ENCODE measurements at regions not wholly inside any gene's neighbourhood (a gene's known extent, or its start where the extent isn't known, plus 50 kb on each side); places are given as distances from the start of the nearest gene placed in this dataset.

GRCh38 chr16:51500306-51500705 lies 349.2 kb upstream of the SALL1 start:
- no peaks in the 10 kb centered on the region for H3K27me3 Mint-ChIP-seq
- ATAC-seq, result no peak
- no peak overlapping the region for H3K4me3 Mint-ChIP-seq
- H3K27ac Mint-ChIP-seq, result no peak overlapping the region
- H3K4me1 Mint-ChIP-seq, result no peaks in the 10 kb centered on the region
- DNase-seq, result no peak
- H3K36me3 Mint-ChIP-seq (ENCODE audit: low read depth), result no peaks in the 10 kb centered on the region
- H3K9me3 Mint-ChIP-seq, result peaks cover 7% of the 10 kb centered on the region

GRCh38 chr16:51497541-51498211 lies 346.6 kb upstream of the SALL1 start:
- ATAC-seq, result no peak
- Mint-ChIP-seq H3K27ac (no peak overlapping the region), H3K9me3 (peaks cover 10% of the 10 kb centered on the region), H3K4me1 (no peaks in the 10 kb centered on the region), H3K4me3 (no peak overlapping the region), H3K36me3 (ENCODE audit: low read depth) (no peaks in the 10 kb centered on the region), H3K27me3 (no peaks in the 10 kb centered on the region)
- no peak for DNase-seq

- Mint-ChIP-seq H3K4me1 (no peaks in the 10 kb centered on the region), H3K4me3 (no peak overlapping the region), H3K36me3 (ENCODE audit: low read depth) (no peaks in the 10 kb centered on the region), H3K9me3 (peaks cover 12% of the 10 kb centered on the region), H3K27me3 (no peaks in the 10 kb centered on the region), H3K27ac (no peak overlapping the region)
- DNase-seq, result no peak
- no peak for ATAC-seq
These were observed 339.8 kb upstream of the SALL1 start for GRCh38 chr16:51490866-51491265.

GRCh38 chr16:51487880-51488279 lies 336.8 kb upstream of the SALL1 start:
- ATAC-seq, result no peak

GRCh38 chr16:51474414-51475091 lies 323.5 kb upstream of the SALL1 start:
- Mint-ChIP-seq H3K36me3 (ENCODE audit: low read depth) (no peaks in the 10 kb centered on the region), H3K4me3 (no peak overlapping the region), H3K27ac (no peak overlapping the region), H3K4me1 (no peaks in the 10 kb centered on the region), H3K27me3 (no peaks in the 10 kb centered on the region), H3K9me3 (peaks cover 19% of the 10 kb centered on the region)
- DNase-seq (no peak), ATAC-seq (no peak)

More at GRCh38 chr16:51487880-51488279, 336.8 kb upstream of the SALL1 start:
- H3K9me3 Mint-ChIP-seq, result peaks cover 18% of the 10 kb centered on the region
- no peaks in the 10 kb centered on the region for H3K36me3 Mint-ChIP-seq (ENCODE audit: low read depth)
- no peak overlapping the region for H3K27ac Mint-ChIP-seq
- DNase-seq, result no peak
- H3K4me1 Mint-ChIP-seq, result no peaks in the 10 kb centered on the region
- H3K27me3 Mint-ChIP-seq, result no peaks in the 10 kb centered on the region
- H3K4me3 Mint-ChIP-seq, result no peak overlapping the region

GRCh38 chr16:51473091-51473490 lies 322.0 kb upstream of the SALL1 start:
- Mint-ChIP-seq H3K4me1 (no peaks in the 10 kb centered on the region), H3K4me3 (no peak overlapping the region), H3K9me3 (peaks cover 19% of the 10 kb centered on the region), H3K27me3 (no peaks in the 10 kb centered on the region), H3K27ac (no peak overlapping the region), H3K36me3 (ENCODE audit: low read depth) (no peaks in the 10 kb centered on the region)
- DNase-seq (no peak), ATAC-seq (no peak)

- no peaks in the 10 kb centered on the region for H3K27me3 Mint-ChIP-seq
These were observed 319.4 kb upstream of the SALL1 start for GRCh38 chr16:51470492-51470891.

GRCh38 chr16:51464996-51465395 lies 313.9 kb upstream of the SALL1 start:
- DNase-seq (no peak), ATAC-seq (no peak)
- H3K36me3 Mint-ChIP-seq (ENCODE audit: low read depth), result no peaks in the 10 kb centered on the region
- no peak overlapping the region for H3K27ac Mint-ChIP-seq
- no peak overlapping the region for H3K4me3 Mint-ChIP-seq
- no peaks in the 10 kb centered on the region for H3K27me3 Mint-ChIP-seq
- H3K4me1 Mint-ChIP-seq, result no peaks in the 10 kb centered on the region
- peaks cover 4% of the 10 kb centered on the region for H3K9me3 Mint-ChIP-seq

More at GRCh38 chr16:51470492-51470891, 319.4 kb upstream of the SALL1 start:
- no peaks in the 10 kb centered on the region for H3K36me3 Mint-ChIP-seq (ENCODE audit: low read depth)
- no peaks in the 10 kb centered on the region for H3K4me1 Mint-ChIP-seq
- no peak for ATAC-seq
- DNase-seq, result no peak
- peaks cover 15% of the 10 kb centered on the region for H3K9me3 Mint-ChIP-seq
- H3K27ac Mint-ChIP-seq, result no peak overlapping the region
- H3K4me3 Mint-ChIP-seq, result no peak overlapping the region

GRCh38 chr16:51461255-51461654 lies 310.2 kb upstream of the SALL1 start:
- Mint-ChIP-seq H3K27ac (no peak overlapping the region), H3K36me3 (ENCODE audit: low read depth) (no peaks in the 10 kb centered on the region), H3K9me3 (peaks cover under 1% of the 10 kb centered on the region), H3K4me1 (no peaks in the 10 kb centered on the region), H3K27me3 (no peaks in the 10 kb centered on the region), H3K4me3 (no peak overlapping the region)
- no peak for DNase-seq
- ATAC-seq, result no peak

- Mint-ChIP-seq H3K27ac (no peak overlapping the region), H3K4me1 (no peaks in the 10 kb centered on the region), H3K4me3 (no peak overlapping the region), H3K9me3 (peaks cover 4% of the 10 kb centered on the region), H3K36me3 (ENCODE audit: low read depth) (no peaks in the 10 kb centered on the region), H3K27me3 (no peaks in the 10 kb centered on the region)
- ATAC-seq (no peak), DNase-seq (no peak)
These were observed 307.5 kb upstream of the SALL1 start for GRCh38 chr16:51458356-51459140.

GRCh38 chr16:51457775-51458174 lies 306.7 kb upstream of the SALL1 start:
- peaks cover 4% of the 10 kb centered on the region for H3K9me3 Mint-ChIP-seq
- no peak overlapping the region for H3K27ac Mint-ChIP-seq
- no peak for ATAC-seq
- no peak for DNase-seq
- H3K36me3 Mint-ChIP-seq (ENCODE audit: low read depth), result no peaks in the 10 kb centered on the region
- H3K27me3 Mint-ChIP-seq, result no peaks in the 10 kb centered on the region
- H3K4me1 Mint-ChIP-seq, result no peaks in the 10 kb centered on the region
- no peak overlapping the region for H3K4me3 Mint-ChIP-seq

- H3K9me3 Mint-ChIP-seq, result peaks cover 4% of the 10 kb centered on the region
- H3K4me1 Mint-ChIP-seq, result no peaks in the 10 kb centered on the region
- H3K4me3 Mint-ChIP-seq, result no peak overlapping the region
- no peak overlapping the region for H3K27ac Mint-ChIP-seq
- no peak for ATAC-seq
- DNase-seq, result no peak
- H3K36me3 Mint-ChIP-seq (ENCODE audit: low read depth), result no peaks in the 10 kb centered on the region
- no peaks in the 10 kb centered on the region for H3K27me3 Mint-ChIP-seq
These were observed 304.3 kb upstream of the SALL1 start for GRCh38 chr16:51455398-51455797.

- Mint-ChIP-seq H3K27ac (no peak overlapping the region), H3K9me3 (peaks cover 4% of the 10 kb centered on the region), H3K36me3 (ENCODE audit: low read depth) (no peaks in the 10 kb centered on the region), H3K4me3 (no peak overlapping the region), H3K4me1 (no peaks in the 10 kb centered on the region), H3K27me3 (no peaks in the 10 kb centered on the region)
- DNase-seq (no peak), ATAC-seq (no peak)
These were observed 302.2 kb upstream of the SALL1 start for GRCh38 chr16:51453251-51453650.

- Mint-ChIP-seq H3K4me3 (no peak overlapping the region), H3K9me3 (peaks cover 4% of the 10 kb centered on the region), H3K4me1 (no peaks in the 10 kb centered on the region), H3K27ac (no peak overlapping the region), H3K27me3 (no peaks in the 10 kb centered on the region), H3K36me3 (ENCODE audit: low read depth) (no peaks in the 10 kb centered on the region)
- ATAC-seq (no peak), DNase-seq (no peak)
These were observed 299.8 kb upstream of the SALL1 start for GRCh38 chr16:51450909-51451308.

GRCh38 chr16:51450376-51450775 lies 299.3 kb upstream of the SALL1 start:
- Mint-ChIP-seq H3K4me3 (no peak overlapping the region), H3K27me3 (no peaks in the 10 kb centered on the region), H3K27ac (no peak overlapping the region), H3K4me1 (no peaks in the 10 kb centered on the region), H3K36me3 (ENCODE audit: low read depth) (no peaks in the 10 kb centered on the region), H3K9me3 (peaks cover 4% of the 10 kb centered on the region)
- DNase-seq (no peak), ATAC-seq (no peak)
